Activated T-helper 1 cell treated with anti-CD3 and anti-CD28 coated beads, Interleukin-12 subunit alpha, Interleukin-12 subunit beta, Interleukin-2, Interleukin-4 antibody, amounts not matched to agents 30 ng/mL and 10 ng/mL and 1 ng/mL, durations not matched to agents 14 hours and 24 hours and 36 hours (primary cell): ENCODE measurements at regions not wholly inside any gene's neighbourhood (a gene's known extent, or its start where the extent isn't known, plus 50 kb on each side); places are given as distances from the start of the nearest gene placed in this dataset.
"Not testable (repeated sequence)": the region's sequence is repeated elsewhere in the genome, so short reads cannot be mapped to it uniquely, and the experiment has no call there.

Experiments used
- DNase-seq: peaks from one replicate; pipeline ENCODE4 v3.0.0; 2021; ENCODE audit warnings: low spot score
- H3K27ac Mint-ChIP-seq: one replicate; pipeline ENCODE4 v1.8.0; 2021; ENCODE audit warnings: mild to moderate bottlenecking, mixed read lengths
- H3K27me3 Mint-ChIP-seq: one replicate; pipeline ENCODE4 v1.8.0; 2022; ENCODE audit warnings: mild to moderate bottlenecking, moderate library complexity, mixed read lengths; ENCODE audit not compliant: insufficient read depth
- H3K36me3 Mint-ChIP-seq: one replicate; pipeline ENCODE4 v1.8.0; 2021; ENCODE audit warnings: low read depth, mixed read lengths
- H3K4me1 Mint-ChIP-seq: one replicate; pipeline ENCODE4 v1.8.0; 2021; ENCODE audit warnings: low read depth, mixed read lengths
- H3K4me3 Mint-ChIP-seq: one replicate; pipeline ENCODE4 v1.8.0; 2021; ENCODE audit warnings: mild to moderate bottlenecking, moderate library complexity, mixed read lengths
- H3K9me3 Mint-ChIP-seq: one replicate; pipeline ENCODE4 v1.8.0; 2021; ENCODE audit warnings: mixed read lengths
- intact Hi-C: fragments of 100-400 bp; cut with micrococcal nuclease; formaldehyde crosslinking; loops from one replicate; pipeline ENCODE4 v1.15.1; 2024

DNA sequence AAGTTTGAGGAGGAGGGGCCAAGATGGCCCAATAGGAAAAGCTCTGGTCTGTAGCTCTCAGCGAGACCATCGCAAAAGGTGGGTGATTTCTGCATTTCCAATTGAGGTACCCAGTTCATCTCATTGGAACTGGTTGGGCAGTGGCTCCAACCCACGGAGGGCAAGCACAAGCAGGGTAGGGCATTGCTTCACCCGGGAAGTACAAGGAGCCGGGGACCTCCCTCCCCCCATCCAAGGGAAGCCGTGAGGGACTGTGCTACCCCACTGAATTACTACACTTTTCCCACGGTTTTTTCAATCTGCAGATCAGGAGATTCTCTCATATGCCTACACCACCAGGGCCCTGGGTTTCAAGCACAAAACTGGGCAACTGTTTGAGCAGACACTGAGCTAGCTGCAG is 58.0 kb upstream of the EFCAB3 start:
- intact Hi-C loops = no loop called here
- H3K4me1 Mint-ChIP-seq = no peaks in the 10 kb centered on the region
- H3K9me3 Mint-ChIP-seq = no peaks in the 10 kb centered on the region
- H3K27me3 Mint-ChIP-seq = peaks cover 3% of the 10 kb centered on the region
- H3K36me3 Mint-ChIP-seq = no peaks in the 10 kb centered on the region
- no peak for DNase-seq
- no peak overlapping the region for H3K27ac Mint-ChIP-seq
- H3K4me3 Mint-ChIP-seq = no peak overlapping the region

DNA sequence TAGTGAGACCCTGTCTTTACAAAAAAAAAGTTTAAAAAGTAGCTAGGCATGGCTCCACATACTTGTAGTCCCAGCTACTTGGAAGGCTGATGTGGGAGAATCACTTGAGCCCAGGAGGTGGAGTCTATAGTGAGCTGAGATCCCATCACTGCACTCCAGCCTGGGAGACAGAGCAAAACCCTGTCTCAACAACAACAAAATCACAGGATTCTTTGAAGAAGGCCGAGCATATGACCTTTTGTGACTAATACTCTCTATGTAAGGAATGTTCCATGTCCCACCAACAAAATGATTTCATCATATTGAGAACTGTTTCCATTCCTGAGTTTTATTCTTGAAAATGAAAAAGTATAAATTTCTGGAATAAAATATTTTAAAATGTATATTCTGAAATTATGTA is 58.9 kb upstream of the EFCAB3 start:
- no peak for DNase-seq
- intact Hi-C loops = no loop called here
- H3K4me1 Mint-ChIP-seq = no peaks in the 10 kb centered on the region

DNA sequence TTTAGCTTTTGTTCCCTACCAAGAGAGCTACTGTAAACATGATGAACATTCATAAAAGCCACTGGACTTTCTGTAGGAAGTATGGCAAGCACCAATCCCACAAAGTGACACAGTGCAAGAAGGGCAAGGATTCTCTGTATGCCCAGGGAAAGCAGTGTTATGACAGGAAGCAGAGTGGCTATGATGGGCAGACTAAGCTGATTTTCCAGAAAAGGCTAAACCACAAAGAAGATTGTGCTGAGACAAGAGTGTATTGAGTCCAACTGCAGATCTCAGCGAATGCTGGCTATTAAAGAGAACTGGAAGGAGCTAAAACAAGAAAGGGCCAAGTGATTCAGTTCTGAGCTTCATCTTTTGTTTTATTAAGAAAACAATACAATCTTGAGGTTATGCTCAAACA is 60.5 kb upstream of the EFCAB3 start:
- Mint-ChIP-seq H3K9me3 (no peaks in the 10 kb centered on the region), H3K27me3 (peaks cover 3% of the 10 kb centered on the region), H3K4me3 (no peak overlapping the region), H3K36me3 (no peaks in the 10 kb centered on the region), H3K4me1 (no peaks in the 10 kb centered on the region), H3K27ac (no peak overlapping the region)
- no peak for DNase-seq
- intact Hi-C loops = no loop called here

More for the DNA sequence above, 58.9 kb upstream of the EFCAB3 start:
- no peak overlapping the region for H3K4me3 Mint-ChIP-seq
- H3K27ac Mint-ChIP-seq = no peak overlapping the region
- no peaks in the 10 kb centered on the region for H3K9me3 Mint-ChIP-seq
- peaks cover 3% of the 10 kb centered on the region for H3K27me3 Mint-ChIP-seq
- no peaks in the 10 kb centered on the region for H3K36me3 Mint-ChIP-seq

GRCh38 chr17:62309396-62309795 is 71.0 kb upstream of the EFCAB3 start:
- Mint-ChIP-seq H3K9me3 (no peaks in the 10 kb centered on the region), H3K4me3 (no peak overlapping the region), H3K27ac (no peak overlapping the region), H3K36me3 (no peaks in the 10 kb centered on the region), H3K4me1 (no peaks in the 10 kb centered on the region), H3K27me3 (peaks cover 15% of the 10 kb centered on the region)
- intact Hi-C loops = no loop called here
- DNase-seq = no peak

DNA sequence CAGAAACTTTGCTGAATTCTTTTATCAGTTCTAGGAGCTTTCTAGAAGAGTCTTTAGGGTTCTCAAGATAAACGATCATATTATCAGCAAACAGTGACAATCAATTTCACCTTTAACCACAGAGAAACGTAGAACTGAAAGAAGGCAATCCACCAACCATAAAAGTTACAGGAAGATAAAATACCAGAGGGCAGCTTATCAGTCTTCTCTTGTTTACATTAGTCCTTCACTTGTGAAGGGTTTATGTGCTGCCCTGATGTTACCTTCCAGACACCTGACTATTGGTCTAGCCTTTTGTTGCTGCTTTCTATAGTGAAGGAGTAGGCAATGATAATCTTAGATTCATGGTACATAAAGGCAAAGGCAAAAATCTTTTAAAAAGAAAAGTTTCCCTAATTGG is 73.2 kb upstream of the EFCAB3 start:
- Mint-ChIP-seq H3K27ac (no peak overlapping the region), H3K27me3 (peaks cover 15% of the 10 kb centered on the region), H3K4me3 (no peak overlapping the region), H3K4me1 (no peaks in the 10 kb centered on the region), H3K36me3 (no peaks in the 10 kb centered on the region), H3K9me3 (no peaks in the 10 kb centered on the region)
- intact Hi-C loops = no loop called here
- no peak for DNase-seq

DNA sequence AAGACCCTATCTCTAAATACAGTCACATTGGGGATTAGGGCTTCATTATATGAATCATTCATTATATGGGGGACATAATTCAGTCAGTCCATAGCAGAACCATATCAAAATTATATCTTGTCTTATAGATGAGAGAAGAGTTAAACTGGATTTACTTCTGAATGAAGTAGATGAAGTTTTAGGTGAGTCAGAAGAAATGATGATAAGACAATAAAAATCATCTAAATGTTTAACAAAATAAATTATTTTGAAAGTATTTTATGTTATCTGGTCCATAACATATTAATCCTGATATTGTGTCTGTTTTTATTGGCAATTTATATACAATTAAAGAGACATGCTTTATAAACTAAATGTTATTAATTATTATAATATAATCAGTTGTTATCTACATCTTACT is 76.9 kb upstream of the EFCAB3 start:
- no peaks in the 10 kb centered on the region for H3K4me1 Mint-ChIP-seq
- no peak overlapping the region for H3K4me3 Mint-ChIP-seq
- peaks cover 6% of the 10 kb centered on the region for H3K27me3 Mint-ChIP-seq
- H3K9me3 Mint-ChIP-seq = peaks cover 4% of the 10 kb centered on the region
- DNase-seq = no peak
- intact Hi-C loops = no loop called here
- no peak overlapping the region for H3K27ac Mint-ChIP-seq
- H3K36me3 Mint-ChIP-seq = no peaks in the 10 kb centered on the region

DNA sequence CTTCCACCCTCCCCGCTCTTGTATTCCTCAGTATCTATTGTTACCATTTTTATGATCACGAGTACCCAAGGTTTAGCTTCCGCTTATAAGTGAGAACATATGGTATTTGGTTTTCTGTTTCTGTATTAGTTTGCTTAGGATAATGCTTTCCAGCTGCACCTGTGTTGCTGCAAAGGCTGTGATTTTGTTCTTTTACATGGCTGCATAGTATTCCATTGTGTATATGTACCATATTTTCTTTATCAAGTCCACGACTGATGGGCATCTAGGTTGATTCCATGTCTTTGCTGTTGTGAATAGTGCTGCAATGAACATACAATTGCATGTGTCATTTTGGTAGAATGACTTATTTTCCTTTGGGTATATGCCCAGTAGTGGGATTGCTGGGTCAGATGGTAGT is 79.7 kb upstream of the EFCAB3 start:
- DNase-seq = no peak
- no peak overlapping the region for H3K4me3 Mint-ChIP-seq

DNA sequence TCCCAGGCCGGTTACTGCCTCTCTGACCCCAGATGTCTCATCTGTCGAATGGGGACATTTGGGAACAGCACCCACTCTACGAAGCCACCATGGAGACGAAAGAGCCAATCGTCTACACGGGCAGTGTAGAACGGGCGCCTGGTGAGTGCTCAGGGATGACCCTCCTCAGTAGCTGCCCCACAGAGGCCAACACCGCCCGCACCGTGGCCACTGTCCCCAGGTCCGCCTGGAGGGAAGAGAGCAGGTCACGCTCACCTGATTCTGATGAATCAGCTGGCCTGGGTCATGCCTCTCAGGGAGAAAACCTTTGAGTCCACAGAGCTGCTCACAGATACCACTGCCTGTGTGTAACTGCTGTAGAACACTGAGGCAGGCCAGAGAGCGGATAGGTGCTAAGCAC is 105.1 kb upstream of the EFCAB3 start:
- intact Hi-C loops, H3K4me1 Mint-ChIP-seq, H3K27me3 Mint-ChIP-seq, H3K4me3 Mint-ChIP-seq, H3K27ac Mint-ChIP-seq, H3K36me3 Mint-ChIP-seq, H3K9me3 Mint-ChIP-seq, DNase-seq: not testable (repeated sequence)

More for the DNA sequence above, 79.7 kb upstream of the EFCAB3 start:
- H3K4me1 Mint-ChIP-seq = no peaks in the 10 kb centered on the region
- no peaks in the 10 kb centered on the region for H3K36me3 Mint-ChIP-seq
- H3K9me3 Mint-ChIP-seq = peaks cover 4% of the 10 kb centered on the region
- H3K27ac Mint-ChIP-seq = no peak overlapping the region
- intact Hi-C loops = no loop called here
- peaks cover 2% of the 10 kb centered on the region for H3K27me3 Mint-ChIP-seq

- intact Hi-C loops, DNase-seq, H3K27ac Mint-ChIP-seq, H3K9me3 Mint-ChIP-seq, H3K36me3 Mint-ChIP-seq, H3K4me1 Mint-ChIP-seq, H3K27me3 Mint-ChIP-seq, H3K4me3 Mint-ChIP-seq: not testable (repeated sequence)
Measured at GRCh38 chr17:62268361-62268760, 112.0 kb upstream of the EFCAB3 start.

GRCh38 chr17:62264974-62265373 is 115.4 kb upstream of the EFCAB3 start:
- intact Hi-C loops, H3K4me1 Mint-ChIP-seq, H3K27ac Mint-ChIP-seq, H3K36me3 Mint-ChIP-seq, H3K4me3 Mint-ChIP-seq, DNase-seq, H3K9me3 Mint-ChIP-seq, H3K27me3 Mint-ChIP-seq: not testable (repeated sequence)

DNA sequence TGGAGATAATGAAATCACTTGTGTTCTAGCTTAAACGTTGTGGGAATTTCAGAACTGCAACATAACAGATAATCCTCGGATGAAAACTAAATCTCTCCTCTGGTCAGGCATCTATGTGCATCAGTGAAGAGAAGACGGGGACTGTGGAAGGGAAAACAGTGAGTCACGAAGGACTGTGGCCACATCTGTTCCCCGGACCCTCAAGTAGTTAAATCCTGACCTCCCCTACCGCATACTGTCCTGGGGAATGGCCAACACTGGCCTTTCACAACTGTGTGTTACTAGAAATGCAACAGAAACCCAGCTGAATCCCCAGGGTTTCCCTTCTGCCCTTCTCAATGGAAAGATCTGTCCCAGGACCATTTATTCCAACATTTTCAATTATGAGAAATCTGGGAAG is 124.6 kb upstream of the EFCAB3 start:
- H3K4me1 Mint-ChIP-seq, DNase-seq, H3K9me3 Mint-ChIP-seq, H3K27ac Mint-ChIP-seq, intact Hi-C loops, H3K36me3 Mint-ChIP-seq, H3K4me3 Mint-ChIP-seq, H3K27me3 Mint-ChIP-seq: not testable (repeated sequence)

DNA sequence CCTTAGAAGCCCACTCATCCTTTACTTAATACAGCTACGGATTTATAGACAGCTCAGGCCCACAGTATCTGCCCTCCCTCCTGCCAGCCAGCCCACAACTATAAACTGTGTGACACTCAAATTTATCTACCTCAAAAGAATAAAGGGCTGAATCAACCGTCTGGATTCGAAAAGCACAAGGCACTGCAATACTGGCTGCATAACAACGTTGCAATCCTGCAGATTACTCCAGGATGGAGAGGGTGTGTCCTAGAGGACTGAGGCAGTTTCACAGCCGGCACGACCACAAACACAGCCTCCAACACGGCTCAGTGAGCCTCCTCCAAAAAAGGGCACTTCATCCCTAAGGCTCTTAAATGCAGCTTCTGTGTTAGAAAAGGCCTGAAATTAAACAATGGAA is 138.3 kb upstream of the EFCAB3 start:
- H3K27me3 Mint-ChIP-seq = peaks cover 11% of the 10 kb centered on the region
- DNase-seq, H3K27ac Mint-ChIP-seq, H3K9me3 Mint-ChIP-seq, intact Hi-C loops, H3K4me3 Mint-ChIP-seq, H3K4me1 Mint-ChIP-seq, H3K36me3 Mint-ChIP-seq: not testable (repeated sequence)

- intact Hi-C loops, H3K27ac Mint-ChIP-seq, H3K4me1 Mint-ChIP-seq, H3K4me3 Mint-ChIP-seq, H3K36me3 Mint-ChIP-seq, H3K9me3 Mint-ChIP-seq, DNase-seq, H3K27me3 Mint-ChIP-seq: not testable (repeated sequence)
Measured at GRCh38 chr17:62239569-62239968, 140.8 kb upstream of the EFCAB3 start.

DNA sequence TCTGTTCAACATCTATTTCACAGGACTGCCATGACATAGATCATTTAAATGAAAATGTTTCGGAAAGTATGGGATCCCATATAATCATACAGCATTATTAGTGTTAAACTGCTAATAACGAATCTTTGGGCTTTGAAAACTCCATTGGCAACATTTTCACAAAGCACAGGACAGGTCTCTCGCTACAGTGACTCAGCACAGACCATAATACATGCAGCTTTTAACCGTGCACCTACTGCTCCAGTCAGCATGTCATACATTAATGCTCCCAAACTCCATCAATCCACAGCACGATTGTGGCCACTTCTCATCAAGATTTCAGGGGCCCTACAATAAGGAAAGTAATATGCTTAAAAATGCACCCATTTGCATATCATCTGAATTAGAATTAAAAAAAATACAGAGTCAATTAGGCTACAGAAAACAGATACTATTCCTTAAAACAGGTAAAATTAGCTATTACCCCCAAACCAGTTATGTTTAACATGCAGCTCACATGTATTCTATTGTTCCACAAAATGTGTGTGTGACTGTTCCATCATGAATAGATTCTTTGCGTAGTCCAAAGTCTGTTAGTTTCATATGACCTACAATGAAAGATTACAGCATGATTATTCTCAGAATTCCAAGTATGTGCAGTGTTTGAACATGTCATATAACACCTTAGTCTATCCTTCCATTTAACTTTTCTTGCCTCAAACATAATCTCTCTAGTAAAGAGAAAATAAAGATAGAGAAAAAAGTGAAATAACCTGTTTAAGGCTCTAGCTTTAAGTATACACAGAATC is 141.6 kb upstream of the EFCAB3 start:
- H3K36me3 Mint-ChIP-seq, DNase-seq, H3K9me3 Mint-ChIP-seq, H3K4me3 Mint-ChIP-seq, H3K4me1 Mint-ChIP-seq, H3K27ac Mint-ChIP-seq, intact Hi-C loops, H3K27me3 Mint-ChIP-seq: not testable (repeated sequence)
